SK-N-SH treated with all-trans-retinoic acid at 6 μM for 48 hours (cell line): ENCODE measurements at regions not wholly inside any gene's neighbourhood (a gene's known extent, or its start where the extent isn't known, plus 50 kb on each side); places are given as distances from the start of the nearest gene placed in this dataset.

Experiments
- ATAC-seq: fragments of 200-7000 bp; cut with Tn5 transposase; 3 replicates; pipeline ENCODE4 v1.9.1; 2020; ENCODE audit warnings: mild to moderate bottlenecking, moderate library complexity
- ARNTL ChIP-seq: fragments of 450-650 bp; formaldehyde crosslinking; IDR thresholded peaks from 2 replicates; pipeline ENCODE4 v1.5.0; 2020; ENCODE audit warnings: low read depth, mild to moderate bottlenecking, moderate library complexity, borderline replicate concordance
- BACH2 ChIP-seq: fragments of 250-450 bp; sonication (Bioruptor Pico); IDR thresholded peaks from 2 replicates; pipeline ENCODE4 v1.9.0; 2021; ENCODE audit warnings: mild to moderate bottlenecking, borderline replicate concordance
- CREB5 ChIP-seq: fragments of 250-450 bp; sonication (Bioruptor Pico); IDR thresholded peaks from 2 replicates; pipeline ENCODE4 v1.5.1; 2020; ENCODE audit warnings: low read depth, mild to moderate bottlenecking, moderate library complexity
- CSDC2 ChIP-seq: fragments of 250-450 bp; sonication (Bioruptor Pico); IDR thresholded peaks from 2 replicates; pipeline ENCODE4 v1.5.0; 2020; ENCODE audit warnings: mild to moderate bottlenecking, moderate library complexity
- CSRNP3 ChIP-seq: fragments of 250-450 bp; sonication (Bioruptor Pico); IDR thresholded peaks from 2 replicates; pipeline ENCODE4 v1.5.1; 2021; ENCODE audit warnings: mild to moderate bottlenecking, moderate library complexity
- ESRRG ChIP-seq: fragments of 250-450 bp; sonication (Bioruptor Pico); IDR thresholded peaks from 2 replicates; pipeline ENCODE4 v1.6.1; 2021; ENCODE audit warnings: mild to moderate bottlenecking
- ISL1 ChIP-seq: fragments of 250-450 bp; sonication (Bioruptor Pico); IDR thresholded peaks from 2 replicates; pipeline ENCODE4 v2.1.2; 2022; ENCODE audit warnings: mild to moderate bottlenecking, moderate library complexity
- OSR1 ChIP-seq: fragments of 250-450 bp; sonication (Bioruptor Pico); IDR thresholded peaks from 2 replicates; pipeline ENCODE4 v1.8.0; 2022; ENCODE audit warnings: moderate library complexity, mild to moderate bottlenecking, inconsistent platforms
- PATZ1 ChIP-seq: fragments of 250-450 bp; sonication (Bioruptor Pico); IDR thresholded peaks from 2 replicates; pipeline ENCODE4 v1.8.0; 2020; ENCODE audit warnings: mild to moderate bottlenecking, moderate library complexity, borderline replicate concordance
- PPARA ChIP-seq: fragments of 250-450 bp; sonication (Bioruptor Pico); IDR thresholded peaks from 2 replicates; pipeline ENCODE4 v1.5.0; 2020; ENCODE audit warnings: mild to moderate bottlenecking, borderline replicate concordance
- RARB ChIP-seq: fragments of 250-450 bp; sonication (Bioruptor Pico); IDR thresholded peaks from 2 replicates; pipeline ENCODE4 v1.8.0; 2021; ENCODE audit warnings: mild to moderate bottlenecking, moderate library complexity
- SNAI2 ChIP-seq: fragments of 250-450 bp; sonication (Bioruptor Pico); IDR thresholded peaks from 2 replicates; pipeline ENCODE4 v1.5.0; 2020; ENCODE audit warnings: mild to moderate bottlenecking, moderate library complexity
- TOX ChIP-seq: fragments of 250-450 bp; sonication (Bioruptor Pico); IDR thresholded peaks from 2 replicates; pipeline ENCODE4 v1.8.0; 2021; ENCODE audit warnings: mild to moderate bottlenecking, moderate library complexity, borderline replicate concordance
- ZC3H10 ChIP-seq: fragments of 250-450 bp; sonication (Bioruptor Pico); IDR thresholded peaks from 2 replicates; pipeline ENCODE4 v1.5.1; 2021; ENCODE audit warnings: mild to moderate bottlenecking, moderate library complexity
- ZFP3 ChIP-seq: fragments of 250-450 bp; sonication (Bioruptor Pico); IDR thresholded peaks from 2 replicates; pipeline ENCODE4 v1.5.0; 2020; ENCODE audit warnings: mild to moderate bottlenecking, moderate library complexity
- ZFP30 ChIP-seq: fragments of 450-650 bp; formaldehyde crosslinking; IDR thresholded peaks from 2 replicates; pipeline ENCODE4 v1.5.0; 2022; ENCODE audit warnings: mild to moderate bottlenecking, moderate library complexity
- ZNF565 ChIP-seq: fragments of 450-650 bp; formaldehyde crosslinking; conservative IDR thresholded peaks from 2 replicates; pipeline ENCODE4 v1.5.0; 2020; ENCODE audit warnings: low read depth, mild to moderate bottlenecking, moderate library complexity
- ZNF70 ChIP-seq: fragments of 450-650 bp; formaldehyde crosslinking; IDR thresholded peaks from 2 replicates; pipeline ENCODE4 v1.5.0; 2020; ENCODE audit warnings: mild to moderate bottlenecking, moderate library complexity
- ZNF8 ChIP-seq: fragments of 450-650 bp; formaldehyde crosslinking; IDR thresholded peaks from 2 replicates; pipeline ENCODE4 v1.5.0; 2020; ENCODE audit warnings: mild to moderate bottlenecking, moderate library complexity
- TF ChIP-seq, protein P1 (sequence below): fragments of 250-450 bp; sonication (Bioruptor Pico); IDR thresholded peaks from 2 replicates; pipeline ENCODE4 v1.5.0; 2020; ENCODE audit warnings: mild to moderate bottlenecking, moderate library complexity
- TF ChIP-seq, protein P2 (sequence below): fragments of 250-450 bp; sonication (Bioruptor Pico); IDR thresholded peaks from 2 replicates; pipeline ENCODE4 v1.8.0; 2021; ENCODE audit warnings: low read depth, mild to moderate bottlenecking, moderate library complexity, borderline replicate concordance

GRCh38 chr4:162403419-162403818, 239.6 kb upstream of the FSTL5 start (continued):
- TF ChIP-seq, protein P1, sequence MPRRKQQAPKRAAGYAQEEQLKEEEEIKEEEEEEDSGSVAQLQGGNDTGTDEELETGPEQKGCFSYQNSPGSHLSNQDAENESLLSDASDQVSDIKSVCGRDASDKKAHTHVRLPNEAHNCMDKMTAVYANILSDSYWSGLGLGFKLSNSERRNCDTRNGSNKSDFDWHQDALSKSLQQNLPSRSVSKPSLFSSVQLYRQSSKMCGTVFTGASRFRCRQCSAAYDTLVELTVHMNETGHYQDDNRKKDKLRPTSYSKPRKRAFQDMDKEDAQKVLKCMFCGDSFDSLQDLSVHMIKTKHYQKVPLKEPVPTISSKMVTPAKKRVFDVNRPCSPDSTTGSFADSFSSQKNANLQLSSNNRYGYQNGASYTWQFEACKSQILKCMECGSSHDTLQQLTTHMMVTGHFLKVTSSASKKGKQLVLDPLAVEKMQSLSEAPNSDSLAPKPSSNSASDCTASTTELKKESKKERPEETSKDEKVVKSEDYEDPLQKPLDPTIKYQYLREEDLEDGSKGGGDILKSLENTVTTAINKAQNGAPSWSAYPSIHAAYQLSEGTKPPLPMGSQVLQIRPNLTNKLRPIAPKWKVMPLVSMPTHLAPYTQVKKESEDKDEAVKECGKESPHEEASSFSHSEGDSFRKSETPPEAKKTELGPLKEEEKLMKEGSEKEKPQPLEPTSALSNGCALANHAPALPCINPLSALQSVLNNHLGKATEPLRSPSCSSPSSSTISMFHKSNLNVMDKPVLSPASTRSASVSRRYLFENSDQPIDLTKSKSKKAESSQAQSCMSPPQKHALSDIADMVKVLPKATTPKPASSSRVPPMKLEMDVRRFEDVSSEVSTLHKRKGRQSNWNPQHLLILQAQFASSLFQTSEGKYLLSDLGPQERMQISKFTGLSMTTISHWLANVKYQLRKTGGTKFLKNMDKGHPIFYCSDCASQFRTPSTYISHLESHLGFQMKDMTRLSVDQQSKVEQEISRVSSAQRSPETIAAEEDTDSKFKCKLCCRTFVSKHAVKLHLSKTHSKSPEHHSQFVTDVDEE, result no peak
- TF ChIP-seq ZNF565 (CRISPR knock-in tag), result no peak

DNA sequence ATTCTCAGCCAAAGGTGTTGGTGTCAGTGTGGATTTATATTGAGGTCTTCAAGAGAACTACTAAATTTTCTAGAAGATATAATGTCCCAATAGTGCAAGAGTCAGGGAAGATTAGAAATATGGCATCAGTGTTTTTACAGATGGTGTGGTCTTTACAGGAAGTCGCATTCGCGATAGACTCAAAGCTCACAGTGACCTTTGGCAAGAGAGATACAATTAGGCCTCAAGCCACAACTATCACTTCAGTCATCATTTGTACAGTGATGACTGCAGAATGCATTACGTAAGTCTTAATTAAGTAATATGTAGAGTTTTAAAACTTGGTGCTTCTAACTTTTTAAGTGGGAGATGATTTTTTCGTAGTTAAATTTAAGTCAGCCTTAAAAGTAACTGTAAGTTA, 237.2 kb upstream of the FSTL5 start:
- TF ChIP-seq CSDC2, result no peak
- no peak for TF ChIP-seq TOX
- TF ChIP-seq CSRNP3 (CRISPR knock-in tag), result no peak
- no peak for TF ChIP-seq ZNF8 (CRISPR knock-in tag)
- no peak for TF ChIP-seq ZFP3 (CRISPR knock-in tag)
- no peak for TF ChIP-seq PPARA (CRISPR knock-in tag)
- TF ChIP-seq BACH2, result no peak
- TF ChIP-seq PATZ1 (CRISPR knock-in tag), result no peak
- no peak for TF ChIP-seq ZFP30 (CRISPR knock-in tag)
- TF ChIP-seq ZNF565 (CRISPR knock-in tag), result no peak
- TF ChIP-seq ESRRG (CRISPR knock-in tag), result no peak
- no peak for TF ChIP-seq OSR1 (CRISPR knock-in tag)
- TF ChIP-seq RARB (CRISPR knock-in tag), result no peak
- TF ChIP-seq ZC3H10, result no peak
- TF ChIP-seq, all 23 proteins: peak for 0
- ATAC-seq, result no peak

GRCh38 chr4:162392946-162393345, 229.1 kb upstream of the FSTL5 start:
- no peak for TF ChIP-seq ISL1 (CRISPR knock-in tag)
- no peak for ATAC-seq

DNA sequence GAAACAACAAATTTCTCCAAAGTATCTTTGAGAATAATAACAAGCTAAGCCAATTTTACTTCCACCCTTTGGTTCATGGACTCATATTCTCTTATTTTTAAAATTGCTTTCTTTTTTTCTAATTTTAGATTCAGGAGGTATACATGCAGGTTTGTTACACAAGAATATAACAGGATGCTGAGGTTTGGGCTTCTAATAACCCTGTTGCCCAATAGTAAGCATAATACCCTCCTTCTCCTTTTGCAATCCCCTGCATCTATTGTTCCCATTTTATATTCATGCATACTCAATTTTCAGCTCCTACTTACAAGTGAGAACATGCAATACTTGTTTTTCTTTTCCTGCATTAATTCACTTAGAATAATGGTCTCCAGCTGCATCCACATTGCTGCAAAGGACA, 202.3 kb upstream of the FSTL5 start:
- no peak for ATAC-seq

More for the DNA sequence above, 202.3 kb upstream of the FSTL5 start:
- TF ChIP-seq CREB5 (CRISPR knock-in tag) (no peak), ZNF565 (CRISPR knock-in tag) (no peak), PATZ1 (CRISPR knock-in tag) (no peak), SNAI2 (CRISPR knock-in tag) (no peak), RARB (CRISPR knock-in tag) (no peak), ZNF70 (CRISPR knock-in tag) (no peak), BACH2 (no peak), CSRNP3 (CRISPR knock-in tag) (no peak), PPARA (CRISPR knock-in tag) (no peak), ZFP30 (CRISPR knock-in tag) (no peak), ARNTL (no peak), ZC3H10 (no peak)
- TF ChIP-seq, protein P1, result no peak
- TF ChIP-seq, protein P2, sequence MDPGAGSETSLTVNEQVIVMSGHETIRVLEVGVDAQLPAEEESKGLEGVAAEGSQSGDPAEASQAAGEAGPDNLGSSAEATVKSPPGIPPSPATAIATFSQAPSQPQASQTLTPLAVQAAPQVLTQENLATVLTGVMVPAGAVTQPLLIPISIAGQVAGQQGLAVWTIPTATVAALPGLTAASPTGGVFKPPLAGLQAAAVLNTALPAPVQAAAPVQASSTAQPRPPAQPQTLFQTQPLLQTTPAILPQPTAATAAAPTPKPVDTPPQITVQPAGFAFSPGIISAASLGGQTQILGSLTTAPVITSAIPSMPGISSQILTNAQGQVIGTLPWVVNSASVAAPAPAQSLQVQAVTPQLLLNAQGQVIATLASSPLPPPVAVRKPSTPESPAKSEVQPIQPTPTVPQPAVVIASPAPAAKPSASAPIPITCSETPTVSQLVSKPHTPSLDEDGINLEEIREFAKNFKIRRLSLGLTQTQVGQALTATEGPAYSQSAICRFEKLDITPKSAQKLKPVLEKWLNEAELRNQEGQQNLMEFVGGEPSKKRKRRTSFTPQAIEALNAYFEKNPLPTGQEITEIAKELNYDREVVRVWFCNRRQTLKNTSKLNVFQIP (CRISPR knock-in tag), result no peak
